GM23338 (cell line): ENCODE measurements at regions not wholly inside any gene's neighbourhood (a gene's known extent, or its start where the extent isn't known, plus 50 kb on each side); places are given as distances from the start of the nearest gene placed in this dataset.

Experiments
- ATAC-seq: fragments of 200-7000 bp; cut with Tn5 transposase; 3 replicates; pipeline ENCODE4 v1.9.1; 2020
- DNase-seq: peaks from one replicate; pipeline ENCODE4 v3.0.0-alpha.2; 2015; ENCODE audit warnings: low spot score
- H2AFZ ChIP-seq: fragments of 200-600 bp; sonication (generic); 2 replicates; pipeline ENCODE4 v1.8.0; 2016; ENCODE audit warnings: antibody characterized with exemption, mild to moderate bottlenecking, moderate library complexity
- H3F3A ChIP-seq: fragments of 200-600 bp; sonication (generic); replicated peaks from 2 replicates; pipeline ENCODE4 v1.8.0; 2017; ENCODE audit warnings: antibody characterized with exemption, mixed run types, low read depth
- H3K27ac ChIP-seq: fragments of 200-600 bp; sonication (generic); 2 replicates; pipeline ENCODE4 v1.6.1; 2016; ENCODE audit warnings: low read depth
- H3K27me3 ChIP-seq: fragments of 200-600 bp; sonication (generic); 2 replicates; pipeline ENCODE4 v1.8.0; 2016; ENCODE audit warnings: mild to moderate bottlenecking, mixed run types, moderate library complexity; ENCODE audit not compliant: insufficient read depth
- H3K36me3 ChIP-seq: fragments of 200-600 bp; sonication (generic); 2 replicates; pipeline ENCODE4 v1.8.0; 2016; ENCODE audit warnings: mild to moderate bottlenecking; ENCODE audit not compliant: insufficient read depth
- H3K4me1 ChIP-seq: fragments of 200-600 bp; sonication (generic); 2 replicates; pipeline ENCODE4 v1.8.0; 2016; ENCODE audit warnings: mild to moderate bottlenecking, moderate library complexity; ENCODE audit not compliant: insufficient read depth
- H3K4me2 ChIP-seq: fragments of 200-600 bp; sonication (generic); 2 replicates; pipeline ENCODE4 v1.7.1; 2017; ENCODE audit warnings: mixed run types
- H3K4me3 ChIP-seq: fragments of 200-600 bp; sonication (generic); 2 replicates; pipeline ENCODE4 v1.6.1; 2016; ENCODE audit warnings: mixed run types
- H3K79me2 ChIP-seq: fragments of 200-600 bp; sonication (generic); replicated peaks from 2 replicates; pipeline ENCODE4 v1.8.0; 2017; ENCODE audit warnings: mild to moderate bottlenecking; ENCODE audit not compliant: insufficient read depth
- H3K9me2 ChIP-seq: fragments of 200-600 bp; sonication (generic); 2 replicates; pipeline ENCODE4 v1.8.0; 2017; ENCODE audit not compliant: insufficient read depth
- H4K20me1 ChIP-seq: fragments of 200-600 bp; sonication (generic); replicated peaks from 2 replicates; pipeline ENCODE4 v1.8.0; 2017; ENCODE audit warnings: mild to moderate bottlenecking; ENCODE audit not compliant: insufficient read depth
- H3K27ac Mint-ChIP-seq: 2 replicates; pipeline ENCODE4 v1.8.0; 2020; ENCODE audit warnings: inconsistent platforms, mild to moderate bottlenecking, moderate library complexity, mixed read lengths
- H3K27me3 Mint-ChIP-seq: 3 replicates; pipeline ENCODE4 v1.8.0; 2022; ENCODE audit warnings: low read depth, mild to moderate bottlenecking, moderate library complexity, mixed read lengths, inconsistent platforms; ENCODE audit not compliant: insufficient read depth, poor library complexity
- H3K36me3 Mint-ChIP-seq: 3 replicates; pipeline ENCODE4 v1.8.0; 2021; ENCODE audit warnings: low read depth, mild to moderate bottlenecking, inconsistent platforms, moderate library complexity, mixed read lengths
- H3K4me1 Mint-ChIP-seq: 3 replicates; pipeline ENCODE4 v1.8.0; 2020; ENCODE audit warnings: mild to moderate bottlenecking, inconsistent platforms, mixed read lengths
- H3K4me3 Mint-ChIP-seq: 3 replicates; pipeline ENCODE4 v1.8.0; 2021; ENCODE audit warnings: moderate library complexity, mild to moderate bottlenecking, inconsistent platforms, mixed read lengths
- H3K9me3 Mint-ChIP-seq: 3 replicates; pipeline ENCODE4 v1.8.0; 2020; ENCODE audit warnings: moderate library complexity, mild to moderate bottlenecking, inconsistent platforms, mixed read lengths
- CREB1 ChIP-seq: fragments of 250-450 bp; sonication (Bioruptor Pico); IDR thresholded peaks from 2 replicates; pipeline ENCODE4 v1.5.0; 2020; ENCODE audit warnings: low read depth, mild to moderate bottlenecking, moderate library complexity
- CTCF ChIP-seq, 2 experiments: fragments of 200-600 bp in 1 of 2; sonication (generic) in 1 of 2; conservative IDR thresholded peaks; 2 replicates each; pipeline versions ENCODE4 v1.5.1 to v1.6.1; 2016 to 2017; ENCODE audit warnings: antibody characterized with exemption in 2 of 2, low read depth in 2 of 2, mild to moderate bottlenecking in 2 of 2, moderate library complexity in 1 of 2
- ETS1 ChIP-seq: IDR thresholded peaks from 2 replicates; pipeline ENCODE4 v1.6.1; 2016; ENCODE audit warnings: antibody characterized with exemption
- EZH2 ChIP-seq: fragments of 200-600 bp; sonication (generic); IDR thresholded peaks from one replicate; pipeline ENCODE4 v1.8.0; 2017; ENCODE audit warnings: antibody characterized with exemption, mild to moderate bottlenecking, low read depth; ENCODE audit not compliant: unreplicated experiment
- EZH2phosphoT487 ChIP-seq: fragments of 200-600 bp; sonication (generic); IDR thresholded peaks from one replicate; pipeline ENCODE4 v1.8.1; 2018; ENCODE audit warnings: antibody characterized with exemption; ENCODE audit not compliant: unreplicated experiment
- JUNB ChIP-seq: IDR thresholded peaks from one replicate; pipeline ENCODE4 v1.6.1; 2016; ENCODE audit warnings: antibody characterized with exemption; ENCODE audit not compliant: unreplicated experiment
- NANOG ChIP-seq: IDR thresholded peaks from 2 replicates; pipeline ENCODE4 v1.6.1; 2016; ENCODE audit warnings: antibody characterized with exemption, borderline replicate concordance
- POLR2AphosphoS5 ChIP-seq: IDR thresholded peaks from 2 replicates; pipeline ENCODE4 v1.6.1; 2016; ENCODE audit warnings: antibody characterized with exemption, low read depth
- REST ChIP-seq: IDR thresholded peaks from one replicate; pipeline ENCODE4 v1.6.1; 2018; ENCODE audit warnings: antibody characterized with exemption; ENCODE audit not compliant: unreplicated experiment
- STAT1 ChIP-seq: IDR thresholded peaks from one replicate; pipeline ENCODE4 v1.6.1; 2016; ENCODE audit warnings: antibody characterized with exemption; ENCODE audit not compliant: unreplicated experiment
- ZNF114 ChIP-seq: fragments of 250-450 bp; sonication (Bioruptor Pico); IDR thresholded peaks from 2 replicates; pipeline ENCODE4 v1.5.0; 2020; ENCODE audit warnings: mild to moderate bottlenecking, moderate library complexity
- ZNF331 ChIP-seq: fragments of 250-450 bp; sonication (Bioruptor Pico); IDR thresholded peaks from 2 replicates; pipeline ENCODE4 v1.5.0; 2020; ENCODE audit warnings: low read depth, mild to moderate bottlenecking, moderate library complexity
- ZNF462 ChIP-seq: fragments of 250-450 bp; sonication (Bioruptor Pico); IDR thresholded peaks from 2 replicates; pipeline ENCODE4 v1.5.0; 2020; ENCODE audit warnings: mild to moderate bottlenecking, moderate library complexity

GRCh38 chr10:3951993-3952392 is 167.0 kb upstream of the KLF6 start:
- Mint-ChIP-seq H3K4me3 (no peak overlapping the region), H3K27ac (no peak overlapping the region), H3K4me1 (peaks cover 24% of the 10 kb centered on the region), H3K36me3 (no peaks in the 10 kb centered on the region), H3K27me3 (peaks cover 16% of the 10 kb centered on the region), H3K9me3 (no peaks in the 10 kb centered on the region)
- no peaks in the 10 kb centered on the region for H4K20me1 ChIP-seq
- H3K4me3 ChIP-seq, result no peak overlapping the region
- no peaks in the 10 kb centered on the region for H3K79me2 ChIP-seq
- no peaks in the 10 kb centered on the region for H3F3A ChIP-seq
- no peak for TF ChIP-seq ZNF114 (CRISPR knock-in tag)
- no peak for TF ChIP-seq ZNF331 (CRISPR knock-in tag)
- TF ChIP-seq EZH2phosphoT487, result no peak
- no peak for TF ChIP-seq CTCF (conservative IDR thresholded peaks at IDR 0.05; ENCODE audit: low read depth in 2 of 2)
- no peak for TF ChIP-seq ETS1
- no peak for TF ChIP-seq NANOG
- TF ChIP-seq CREB1 (CRISPR knock-in tag), result no peak
- TF ChIP-seq STAT1, result no peak
- no peak for TF ChIP-seq POLR2AphosphoS5
- no peak for TF ChIP-seq EZH2
- no peak for TF ChIP-seq REST
- TF ChIP-seq JUNB, result no peak
- TF ChIP-seq ZNF462, result no peak
- H2AFZ ChIP-seq, result no peak overlapping the region
- peaks cover 6% of the 10 kb centered on the region; the same call in 1 of the 2 replicates for H3K4me1 ChIP-seq
- no peak for DNase-seq
- no peak overlapping the region for H3K27ac ChIP-seq
- no peak for ATAC-seq
- H3K4me2 ChIP-seq, result no peak overlapping the region
- H3K9me2 ChIP-seq, result no peaks in the 10 kb centered on the region
- H3K27me3 ChIP-seq, result no peaks in the 10 kb centered on the region
- no peaks in the 10 kb centered on the region for H3K36me3 ChIP-seq
